Activated CD4-positive, alpha-beta T cell treated with anti-CD3 and anti-CD28 coated beads, Interleukin-2, amount 50 U/mL, for 24 hours (primary cell): ENCODE measurements at regions not wholly inside any gene's neighbourhood (a gene's known extent, or its start where the extent isn't known, plus 50 kb on each side); places are given as distances from the start of the nearest gene placed in this dataset.

Experiments
- DNase-seq, 2 donors: peaks; one replicate each; pipeline ENCODE4 v3.0.0-alpha.2; 2020; ENCODE audit warnings: low read depth in 1 of 2, low spot score in 1 of 2

- DNase-seq: no peak
These were observed 195.3 kb upstream of the TCF21 start for GRCh38 chr6:133693565-133693964.

DNA sequence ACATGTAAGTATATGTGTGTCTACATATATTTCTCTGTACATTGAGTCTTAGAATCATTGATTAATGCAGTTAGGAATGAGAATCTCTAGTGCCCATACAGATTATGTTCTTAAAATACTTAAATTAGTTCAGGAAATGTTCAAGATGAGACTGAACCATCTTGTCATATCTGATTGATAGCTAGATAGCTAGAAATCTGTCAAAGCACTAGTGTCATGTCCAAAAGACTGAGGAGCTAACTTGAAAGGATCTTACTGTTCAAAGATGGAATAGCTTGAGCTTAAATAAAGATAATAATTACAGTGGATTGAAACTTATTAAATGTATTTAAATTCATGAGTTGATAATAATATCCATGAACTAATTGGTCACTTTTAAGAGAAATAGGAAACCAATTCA, 191.7 kb upstream of the TCF21 start:
- DNase-seq: no peak

GRCh38 chr6:133697666-133698065, 191.2 kb upstream of the TCF21 start:
- no peak for DNase-seq

GRCh38 chr6:133698272-133698671, 190.6 kb upstream of the TCF21 start:
- no peak for DNase-seq

DNA sequence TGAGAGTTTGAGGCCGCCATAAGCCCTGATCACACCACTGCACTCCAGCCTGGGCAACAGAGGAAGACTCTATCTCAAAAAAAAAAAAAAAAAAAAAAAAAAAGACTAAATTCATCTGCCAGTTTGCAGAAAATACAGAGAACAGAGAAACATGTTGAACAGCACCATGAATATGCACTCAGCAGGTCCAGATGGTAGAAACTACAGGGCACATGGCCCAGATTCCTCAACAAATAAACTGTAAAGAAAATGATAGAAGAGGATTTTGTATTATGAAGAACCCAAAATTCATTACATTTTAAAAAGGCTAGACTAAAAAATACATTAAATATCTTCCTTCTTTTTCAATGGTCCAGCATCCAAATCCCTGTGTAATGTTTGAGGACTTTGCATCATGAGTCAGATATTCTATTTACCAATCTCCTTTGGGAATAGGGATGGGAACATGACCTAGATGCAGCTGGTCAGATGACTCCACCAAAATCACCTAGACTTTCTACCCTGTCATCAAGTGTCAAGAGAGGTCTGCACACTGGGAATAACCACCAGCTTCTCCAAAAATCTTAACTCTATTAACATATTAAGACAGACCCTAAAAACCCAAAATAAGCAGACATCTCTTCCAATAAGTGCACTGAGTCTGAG, 189.1 kb upstream of the TCF21 start:
- no peak for DNase-seq

DNA sequence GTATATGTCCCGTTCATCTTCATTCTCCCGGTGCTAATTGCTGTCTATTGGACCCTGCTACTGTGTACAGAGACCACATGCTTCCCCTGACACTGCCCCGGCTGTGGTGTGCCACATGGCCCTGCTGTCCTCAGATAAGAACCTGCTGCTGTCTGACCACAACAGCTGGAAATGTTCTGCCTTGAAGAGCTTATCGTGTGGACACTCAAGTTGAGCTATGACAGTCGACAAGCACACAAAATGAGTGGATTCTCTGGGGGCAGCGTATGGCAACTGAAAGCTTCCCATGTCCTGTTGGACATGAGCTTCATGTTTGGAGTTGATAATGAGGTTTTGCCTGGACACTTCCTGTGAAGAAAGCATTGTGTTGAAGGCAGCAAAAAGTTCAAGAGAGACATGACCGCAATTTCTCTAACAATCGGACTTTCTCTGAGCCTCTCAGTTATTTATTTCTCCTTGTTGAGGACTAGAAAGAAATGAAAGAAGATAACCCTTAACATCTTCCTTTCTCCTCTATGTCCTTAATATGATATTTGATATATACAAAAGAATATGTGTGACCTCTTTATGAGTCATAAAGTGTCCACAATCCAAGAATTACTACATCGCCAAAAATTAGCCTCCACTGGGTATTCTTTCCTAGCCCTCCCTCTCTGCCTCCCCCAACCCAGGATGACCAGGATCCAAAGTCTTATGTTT, 187.1 kb upstream of the TCF21 start:
- no peak for DNase-seq

DNA sequence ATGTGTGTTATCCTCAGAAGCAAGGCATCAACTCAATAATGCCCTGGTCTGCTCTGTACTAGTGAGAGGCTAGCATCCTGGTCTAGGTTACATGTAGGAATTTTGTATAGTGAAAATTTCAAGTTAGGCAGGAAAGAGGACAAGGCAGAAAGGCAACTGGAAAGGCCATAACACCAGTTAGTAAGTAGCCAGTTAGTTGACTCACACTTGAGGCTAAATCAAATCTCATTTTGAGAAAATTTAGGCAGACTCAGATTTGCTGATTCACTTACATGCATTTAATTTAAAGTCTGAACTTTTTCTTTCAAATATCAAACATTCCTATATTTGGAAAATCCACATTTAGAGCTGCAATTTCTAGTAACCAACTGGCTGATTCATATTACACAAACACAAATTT, 184.5 kb upstream of the TCF21 start:
- DNase-seq: no peak

DNA sequence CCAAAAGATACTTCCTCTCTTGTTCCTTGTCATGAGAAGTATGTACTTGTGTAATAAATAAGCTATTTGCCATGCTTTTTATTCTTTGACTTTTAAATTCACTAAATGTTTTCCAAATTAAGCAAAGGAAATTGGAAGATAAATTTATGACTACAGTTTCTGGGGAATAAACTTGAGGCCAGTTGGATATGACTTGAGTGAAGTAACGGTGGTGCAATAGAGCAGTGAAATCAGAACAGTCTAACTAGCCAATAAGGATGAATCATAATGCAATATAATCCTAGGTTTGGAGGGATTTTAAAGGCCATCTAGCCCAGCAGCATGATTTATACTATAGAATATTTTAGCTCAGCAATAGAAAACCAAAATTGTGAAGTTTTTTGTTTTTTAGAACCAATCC, 183.8 kb upstream of the TCF21 start:
- DNase-seq: no peak

- no peak for DNase-seq
These were observed 183.2 kb upstream of the TCF21 start for GRCh38 chr6:133705731-133706130.

- DNase-seq: no peak
These were observed 181.5 kb upstream of the TCF21 start for GRCh38 chr6:133707456-133707855.

DNA sequence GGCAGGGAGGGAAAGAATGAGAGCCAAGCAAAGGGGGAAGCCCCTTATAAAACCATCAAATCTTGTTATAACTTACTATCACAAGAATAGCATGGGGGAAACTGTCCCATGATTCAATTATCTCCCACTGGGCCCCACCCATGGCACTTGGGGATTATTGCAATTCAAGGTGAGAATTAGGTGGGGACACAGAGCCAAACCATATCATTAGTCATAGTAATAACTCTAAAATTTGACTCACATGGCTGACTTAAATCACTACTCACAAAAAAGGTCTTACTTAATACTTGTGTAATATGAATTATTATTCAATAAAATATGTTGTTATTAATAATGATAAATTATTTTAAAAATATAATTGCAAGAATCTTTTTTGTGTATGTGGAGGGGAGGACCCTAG, 178.1 kb upstream of the TCF21 start:
- DNase-seq: no peak

DNA sequence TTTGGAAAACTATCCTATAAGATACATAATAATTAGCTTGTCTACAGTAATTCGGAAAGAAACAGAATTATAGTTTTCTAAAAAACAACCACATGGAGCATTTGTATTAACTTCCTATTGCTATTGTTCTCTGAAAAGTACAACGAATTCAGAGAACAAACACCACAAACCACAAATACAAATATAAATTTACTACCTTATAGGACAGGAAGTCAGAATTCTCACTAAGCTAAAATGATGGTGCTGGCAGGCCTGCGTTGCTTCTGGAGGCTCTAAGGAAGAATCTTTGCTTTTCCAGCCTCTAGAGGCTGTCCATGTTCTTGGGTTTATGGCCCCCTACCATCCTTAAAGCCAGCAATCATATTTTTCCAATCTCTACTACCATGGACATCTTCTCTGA, 173.6 kb upstream of the TCF21 start:
- DNase-seq: no peak

DNA sequence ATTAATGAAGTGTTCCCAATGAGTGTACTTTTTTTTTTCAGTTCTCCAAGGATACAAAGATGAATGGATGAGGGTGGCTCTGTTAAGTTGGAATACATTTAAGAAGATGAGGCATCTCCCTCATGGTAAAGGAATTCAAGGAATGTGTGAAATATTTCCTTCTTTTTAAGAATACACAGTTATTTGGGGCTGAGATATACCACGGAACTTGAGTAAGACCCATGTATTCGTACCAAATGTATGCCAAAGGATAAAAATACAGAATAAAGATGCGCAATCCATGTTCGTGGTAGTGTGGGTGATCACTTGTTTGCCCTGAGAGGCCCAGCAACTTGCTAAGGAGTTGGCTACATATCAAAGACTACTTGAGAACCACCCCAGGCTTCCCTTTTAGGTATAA, 164.2 kb upstream of the TCF21 start:
- no peak for DNase-seq

DNA sequence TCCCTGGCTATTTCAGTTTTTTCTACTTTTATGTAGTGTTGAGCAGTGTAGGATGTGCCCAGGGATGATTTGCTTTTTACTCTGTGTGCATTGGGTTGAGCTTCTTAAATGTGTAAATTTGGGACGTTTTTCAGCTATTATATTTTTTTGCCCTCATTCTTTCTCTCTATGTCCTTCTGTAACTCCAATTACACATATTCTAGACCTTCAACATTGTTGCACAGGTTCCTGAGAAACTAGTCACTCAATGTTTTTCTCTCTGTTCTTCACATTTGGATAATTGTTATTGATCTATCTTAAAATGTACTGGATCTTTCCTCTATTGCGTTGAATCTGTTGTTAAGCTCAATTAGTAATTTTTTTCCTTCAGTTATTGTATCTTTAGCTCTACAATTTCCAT, 162.7 kb upstream of the TCF21 start:
- DNase-seq: no peak

DNA sequence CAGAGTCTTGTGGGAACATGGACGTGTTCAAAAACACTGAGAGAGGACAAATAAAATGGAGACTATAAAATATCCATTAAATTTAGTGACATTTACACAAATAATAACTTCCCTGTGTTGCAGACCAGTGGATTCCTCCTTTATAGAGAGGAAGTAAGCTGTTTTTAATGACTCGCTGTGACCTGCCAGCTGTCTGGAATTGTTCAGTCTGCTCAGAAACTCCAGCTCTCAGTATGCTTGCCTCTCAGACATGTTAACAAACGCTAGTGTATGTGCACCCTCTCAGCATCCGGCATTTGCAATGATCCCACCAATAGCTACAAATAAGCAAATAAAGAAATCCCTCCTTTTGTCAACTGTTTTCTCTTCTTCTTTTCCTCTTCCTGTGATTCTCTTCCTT, 158.0 kb upstream of the TCF21 start:
- no peak for DNase-seq

DNA sequence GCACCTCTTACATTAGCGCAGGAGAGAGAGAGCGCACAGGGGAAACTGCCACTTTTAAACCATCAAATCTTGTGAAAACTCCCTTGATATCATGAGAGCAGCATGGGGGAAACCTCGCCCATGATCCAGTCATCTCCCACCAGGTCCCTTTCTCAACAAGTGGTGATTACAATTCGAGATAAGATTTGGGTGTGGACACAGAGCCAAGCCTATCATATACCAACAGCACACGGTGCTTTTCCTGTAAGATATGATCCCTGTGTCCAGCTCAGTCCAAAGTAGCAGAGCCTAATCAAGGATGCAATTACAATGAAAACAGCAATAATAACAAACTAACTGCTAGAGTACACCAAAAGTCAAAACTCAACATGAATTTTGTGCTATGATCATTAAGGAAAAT, 148.7 kb upstream of the TCF21 start:
- DNase-seq: no peak

DNA sequence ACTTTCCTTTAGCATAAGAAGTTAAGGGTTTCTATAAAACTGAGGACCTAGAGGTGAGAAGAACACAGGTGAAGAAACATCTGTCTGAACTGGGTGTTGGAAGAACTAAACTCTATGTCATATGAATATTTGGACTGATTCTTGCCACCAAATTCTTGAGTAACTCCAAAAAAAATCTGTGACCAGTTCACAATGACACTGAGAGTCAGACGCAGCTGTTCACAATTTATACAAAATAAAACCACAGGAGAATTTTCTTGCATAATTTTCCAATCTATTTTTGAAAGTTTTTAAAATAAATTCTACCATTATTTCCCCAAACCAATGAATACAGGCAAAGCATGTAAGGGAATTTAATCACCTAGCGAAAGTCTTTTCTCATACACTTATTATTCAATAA, 148.1 kb upstream of the TCF21 start:
- no peak for DNase-seq

DNA sequence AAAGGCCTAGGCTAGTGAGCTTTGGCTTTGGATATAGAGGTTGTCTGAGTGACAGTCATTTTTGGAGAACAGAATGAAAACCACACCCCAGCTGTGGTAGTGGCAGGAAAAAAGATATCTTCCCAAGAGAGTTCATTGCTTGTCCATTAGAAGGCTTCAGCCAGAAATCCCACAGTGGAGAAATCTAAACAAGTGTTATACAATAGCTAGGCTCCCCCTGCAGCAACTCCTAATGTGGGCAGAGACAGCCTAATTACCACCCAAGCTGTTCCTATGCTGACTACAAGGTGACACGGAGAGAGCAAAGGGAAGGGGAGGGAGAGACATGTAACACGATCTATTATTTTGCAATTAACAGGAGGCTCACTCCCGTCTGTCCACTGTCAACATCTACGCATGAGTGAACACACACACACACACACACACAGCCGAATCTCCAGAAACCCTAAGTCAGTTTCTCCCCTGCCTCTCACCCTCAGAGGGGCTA, 147.5 kb upstream of the TCF21 start:
- DNase-seq: no peak

DNA sequence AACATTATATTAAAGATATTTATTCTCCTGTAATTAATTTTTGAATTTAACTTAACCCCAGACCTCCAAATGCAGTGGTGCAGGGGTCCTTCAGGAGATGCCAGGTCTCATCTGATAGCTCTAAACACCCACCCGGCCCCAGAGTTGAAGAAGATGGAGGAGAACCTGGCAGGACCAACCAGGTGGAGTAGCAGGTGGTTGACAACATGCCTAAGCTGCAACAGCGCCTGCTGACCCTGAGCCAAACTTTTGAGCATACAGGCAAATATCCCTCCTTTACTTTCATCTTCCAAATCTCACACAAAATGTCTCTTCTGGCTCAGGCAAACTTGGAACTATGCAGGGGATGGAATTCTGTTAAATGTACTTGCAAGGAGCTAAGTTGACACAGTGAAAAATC, 145.3 kb upstream of the TCF21 start:
- no peak for DNase-seq

DNA sequence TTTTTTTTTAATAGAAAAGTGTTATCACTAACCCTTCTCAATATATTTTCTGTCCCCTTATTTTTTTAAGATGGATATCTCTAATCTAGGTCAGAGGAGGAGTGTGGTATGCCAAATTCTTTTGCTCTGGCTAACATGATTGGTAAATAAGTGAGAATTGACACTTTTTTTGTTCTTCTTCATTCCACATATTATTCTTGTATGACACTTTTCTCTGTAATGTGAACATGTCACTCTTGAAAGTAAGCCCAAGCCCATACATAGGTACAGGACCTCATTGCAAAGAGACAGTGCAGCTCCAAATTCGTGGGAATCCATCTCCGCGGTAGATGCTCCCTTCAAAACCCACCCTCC, 142.5 kb upstream of the TCF21 start:
- no peak for DNase-seq

DNA sequence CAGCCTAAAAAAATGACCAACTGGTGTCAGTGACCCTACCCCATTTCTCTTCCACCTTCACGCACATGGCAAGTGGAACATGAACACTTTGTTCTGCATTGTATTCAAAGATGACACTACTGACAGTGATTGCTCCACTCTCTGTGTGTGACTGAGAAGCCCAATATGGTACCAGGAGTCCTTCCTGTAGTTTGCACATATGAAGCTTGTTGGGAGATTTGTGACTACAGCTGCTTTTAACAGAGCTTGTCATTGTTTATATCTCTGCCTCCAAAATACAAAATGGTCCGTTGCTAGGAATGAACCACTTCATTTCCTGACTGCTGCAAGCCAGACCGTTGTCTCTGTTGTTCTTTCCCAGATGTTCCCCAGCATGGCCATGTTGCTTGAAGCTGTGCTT, 140.3 kb upstream of the TCF21 start:
- DNase-seq: no peak

GRCh38 chr6:133749427-133749826, 139.5 kb upstream of the TCF21 start:
- no peak for DNase-seq

- no peak for DNase-seq
These were observed 136.8 kb upstream of the TCF21 start for GRCh38 chr6:133752129-133752528.
